GM10248 (cell line): ENCODE measurements at regions not wholly inside any gene's neighbourhood (a gene's known extent, or its start where the extent isn't known, plus 50 kb on each side); places are given as distances from the start of the nearest gene placed in this dataset.

ENCODE experiments used
- CTCF ChIA-PET: fragments of 300-600 bp; sonication (Branson Sonifier 250); formaldehyde crosslinking; extraction: SDS; loops from one replicate; lab custom pipeline; 2021; ENCODE audit warnings: antibody characterized with exemption; lab: Yijun Ruan, JAX
- POLR2A ChIA-PET: fragments of 350-650 bp; sonication (Branson Sonifier 250); formaldehyde crosslinking; extraction: SDS; loops from one replicate; lab custom pipeline; 2020; ENCODE audit warnings: antibody characterized with exemption; lab: Yijun Ruan, JAX
- DNase-seq: peaks from one replicate; pipeline ENCODE4 v3.0.0; 2012; ENCODE audit errors: extremely low spot score
- TF ChIP-seq, protein P1 (sequence below): IDR thresholded peaks from 2 replicates; pipeline ENCODE4 v1.5.1; 2012; ENCODE audit warnings: mild to moderate bottlenecking, low read depth; ENCODE audit errors: extremely low read depth, missing control alignments, control extremely low read depth

DNA sequence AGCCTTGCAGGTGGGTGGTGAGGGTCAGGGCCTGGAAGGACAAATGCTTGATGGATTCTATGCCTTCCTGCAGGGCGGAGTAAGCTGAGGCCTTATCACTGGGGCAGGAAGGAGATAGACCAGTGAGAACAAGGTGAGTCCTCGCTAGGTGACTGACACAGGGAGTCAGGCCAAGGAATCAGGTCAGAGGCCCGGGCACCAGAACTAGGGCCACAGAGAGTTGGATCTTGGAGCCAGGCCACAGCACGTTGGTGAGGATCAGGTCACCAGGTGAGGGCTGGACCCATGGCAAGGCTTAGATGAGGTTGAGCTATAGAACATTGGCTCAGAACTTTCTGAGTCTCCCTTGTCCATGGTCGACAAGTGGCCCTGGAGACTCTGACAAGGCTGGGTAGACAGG is 328.2 kb downstream of the FOXO1 start:
- no peak for DNase-seq
- TF ChIP-seq, protein P1, sequence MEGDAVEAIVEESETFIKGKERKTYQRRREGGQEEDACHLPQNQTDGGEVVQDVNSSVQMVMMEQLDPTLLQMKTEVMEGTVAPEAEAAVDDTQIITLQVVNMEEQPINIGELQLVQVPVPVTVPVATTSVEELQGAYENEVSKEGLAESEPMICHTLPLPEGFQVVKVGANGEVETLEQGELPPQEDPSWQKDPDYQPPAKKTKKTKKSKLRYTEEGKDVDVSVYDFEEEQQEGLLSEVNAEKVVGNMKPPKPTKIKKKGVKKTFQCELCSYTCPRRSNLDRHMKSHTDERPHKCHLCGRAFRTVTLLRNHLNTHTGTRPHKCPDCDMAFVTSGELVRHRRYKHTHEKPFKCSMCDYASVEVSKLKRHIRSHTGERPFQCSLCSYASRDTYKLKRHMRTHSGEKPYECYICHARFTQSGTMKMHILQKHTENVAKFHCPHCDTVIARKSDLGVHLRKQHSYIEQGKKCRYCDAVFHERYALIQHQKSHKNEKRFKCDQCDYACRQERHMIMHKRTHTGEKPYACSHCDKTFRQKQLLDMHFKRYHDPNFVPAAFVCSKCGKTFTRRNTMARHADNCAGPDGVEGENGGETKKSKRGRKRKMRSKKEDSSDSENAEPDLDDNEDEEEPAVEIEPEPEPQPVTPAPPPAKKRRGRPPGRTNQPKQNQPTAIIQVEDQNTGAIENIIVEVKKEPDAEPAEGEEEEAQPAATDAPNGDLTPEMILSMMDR: no peak
- CTCF ChIA-PET: no interaction called here
- POLR2A ChIA-PET: no interaction called here

DNA sequence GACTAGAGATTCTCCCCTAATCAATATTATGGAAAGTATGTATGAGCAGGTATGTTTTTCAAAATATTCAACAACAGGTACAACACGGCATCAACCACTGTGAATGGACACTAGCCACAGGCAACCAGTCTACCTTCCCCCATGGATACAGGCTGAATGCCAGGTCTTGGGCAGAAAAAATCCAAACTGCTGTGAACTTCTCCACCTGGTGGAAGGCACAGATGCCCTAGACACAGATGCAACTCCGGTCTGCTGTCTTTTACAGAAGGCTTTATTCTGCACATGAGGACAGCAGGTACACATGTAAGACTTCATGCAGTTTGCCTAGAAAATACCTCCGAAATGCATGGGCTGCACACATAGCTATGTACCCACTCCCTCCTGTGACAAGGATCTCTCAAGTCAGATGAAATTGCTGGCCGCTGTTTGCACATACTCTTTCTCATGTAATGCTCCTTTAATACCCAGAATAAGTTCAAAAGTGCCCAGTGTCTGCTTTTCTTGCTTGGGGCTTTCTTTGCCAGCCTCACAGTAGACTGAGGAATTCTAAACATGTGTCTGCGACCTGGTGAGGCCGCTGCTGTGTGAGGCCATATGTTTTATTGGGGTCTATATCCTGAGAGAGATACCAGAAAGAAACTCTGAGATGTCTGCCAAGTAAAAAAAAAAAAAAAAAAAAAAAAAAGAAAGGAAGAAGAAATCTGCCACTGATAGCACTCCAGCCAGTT is 325.9 kb downstream of the FOXO1 start:
- TF ChIP-seq, protein P1: no peak
- ChIA-PET CTCF (no interaction called here), POLR2A (no interaction called here)
- DNase-seq: no peak

DNA sequence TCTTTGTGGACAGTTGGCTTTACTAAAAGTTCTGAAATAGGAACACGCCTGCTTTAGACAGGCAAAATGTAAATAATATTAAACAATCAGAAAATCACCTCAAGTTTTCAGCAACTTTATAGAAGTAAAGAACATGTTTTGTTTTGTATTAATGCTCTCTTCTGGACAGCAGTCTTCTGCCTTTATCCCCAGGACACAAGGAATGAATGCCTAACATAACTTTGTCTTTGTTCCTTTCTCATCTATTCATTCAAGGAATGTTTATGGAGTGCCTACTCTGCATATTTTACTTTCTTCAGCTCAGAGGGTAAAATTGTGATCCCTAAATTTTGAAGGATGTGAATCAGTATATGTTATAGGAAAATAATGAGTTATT is 325.4 kb downstream of the FOXO1 start:
- ChIA-PET CTCF (interaction anchor here (1.0 kb wide), 1 partner anchor 327 kb away, joined by 3 read pairs; no protein-coding TSS in a partner anchor), POLR2A (no interaction called here)
- no peak for DNase-seq
- TF ChIP-seq, protein P1: no peak

DNA sequence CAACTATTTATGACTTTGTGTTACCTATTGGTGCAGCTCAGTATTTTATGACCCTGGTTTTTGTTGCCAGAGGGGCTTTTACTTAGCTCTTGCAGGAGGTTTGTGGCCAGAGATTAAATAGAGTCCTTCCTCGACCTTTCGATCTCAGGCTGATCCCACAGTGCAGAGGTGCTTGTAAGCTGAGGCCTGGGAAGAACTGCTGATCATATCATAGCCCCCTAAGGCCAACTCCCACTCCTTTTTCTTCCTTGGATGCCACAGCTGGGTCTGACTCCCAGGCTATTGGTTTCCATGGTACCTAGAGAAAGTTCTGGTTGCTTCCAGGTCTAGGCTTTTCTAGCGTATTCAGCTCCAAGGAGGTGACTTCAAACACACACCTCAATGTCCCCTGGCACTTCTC is 324.9 kb downstream of the FOXO1 start:
- TF ChIP-seq, protein P1: no peak
- CTCF ChIA-PET: interaction anchor here (1.0 kb wide), 1 partner anchor 327 kb away, joined by 3 read pairs; no protein-coding TSS in a partner anchor
- POLR2A ChIA-PET: no interaction called here
- no peak for DNase-seq

DNA sequence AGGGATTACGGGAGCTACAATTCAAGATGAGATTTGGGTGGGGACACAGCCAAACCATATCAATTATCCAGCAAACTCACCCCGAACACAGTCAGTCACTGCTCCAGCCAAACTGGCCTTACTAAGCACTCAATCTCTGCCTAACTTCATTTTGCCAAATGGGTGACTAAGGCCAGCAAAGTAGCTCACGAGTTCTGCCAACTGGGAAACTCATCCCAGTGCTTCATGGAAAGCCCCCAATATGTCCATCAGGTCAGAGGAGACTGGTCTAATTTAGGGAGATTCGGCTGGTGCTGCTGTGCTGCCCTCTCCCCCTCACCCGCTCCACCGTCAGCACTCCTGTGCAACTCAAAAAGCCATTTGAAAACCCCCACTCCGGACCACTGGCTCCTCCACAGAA is 324.0 kb downstream of the FOXO1 start:
- POLR2A ChIA-PET: no interaction called here
- TF ChIP-seq, protein P1: no peak
- no peak for DNase-seq
- CTCF ChIA-PET: interaction anchor here (1.1 to 1.3 kb wide), 2 partner anchors 11 to 376 kb away, joined by 3 read pairs; no protein-coding TSS in a partner anchor

DNA sequence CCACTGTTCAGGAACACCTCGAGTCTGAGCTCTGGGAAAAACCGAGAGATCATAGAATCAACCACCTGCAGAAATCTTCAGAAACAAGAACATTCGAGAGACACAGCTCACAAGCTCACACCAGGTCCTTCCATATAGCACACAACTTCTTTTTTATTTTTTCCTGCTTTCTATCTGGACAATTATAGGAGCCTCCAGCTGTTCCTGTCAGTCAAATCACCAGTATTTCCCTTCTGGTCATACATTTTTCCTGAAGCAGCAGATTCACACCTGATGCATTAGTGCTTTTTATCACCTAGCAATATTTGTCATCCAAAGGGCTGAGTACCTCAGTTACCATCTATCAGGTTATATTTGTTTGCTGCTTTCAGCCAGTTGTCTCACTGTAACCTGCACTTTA is 323.5 kb downstream of the FOXO1 start:
- CTCF ChIA-PET: interaction anchor here (1.1 to 1.5 kb wide), 3 partner anchors 10 to 376 kb away, joined by 3 read pairs; no protein-coding TSS in a partner anchor
- POLR2A ChIA-PET: no interaction called here
- no peak for DNase-seq
- TF ChIP-seq, protein P1: no peak
